Activated naive CD4-positive, alpha-beta T cell treated with anti-CD3 and anti-CD28 coated beads, Interleukin-2, amount 50 U/mL, for 24 hours (primary cell): ENCODE measurements at regions not wholly inside any gene's neighbourhood (a gene's known extent, or its start where the extent isn't known, plus 50 kb on each side); places are given as distances from the start of the nearest gene placed in this dataset.

ENCODE experiments used
- H3K27ac Mint-ChIP-seq: one replicate; pipeline ENCODE4 v1.8.0; 2021; ENCODE audit warnings: mild to moderate bottlenecking, mixed read lengths
- H3K27me3 Mint-ChIP-seq: one replicate; pipeline ENCODE4 v1.8.0; 2021; ENCODE audit warnings: mixed read lengths
- H3K36me3 Mint-ChIP-seq: one replicate; pipeline ENCODE4 v1.8.0; 2021; ENCODE audit warnings: mixed read lengths
- H3K4me1 Mint-ChIP-seq: one replicate; pipeline ENCODE4 v1.8.0; 2021; ENCODE audit warnings: mixed read lengths
- H3K4me3 Mint-ChIP-seq: one replicate; pipeline ENCODE4 v1.8.0; 2021; ENCODE audit warnings: mild to moderate bottlenecking, mixed read lengths
- H3K9me3 Mint-ChIP-seq: one replicate; pipeline ENCODE4 v1.8.0; 2021; ENCODE audit warnings: mixed read lengths

DNA sequence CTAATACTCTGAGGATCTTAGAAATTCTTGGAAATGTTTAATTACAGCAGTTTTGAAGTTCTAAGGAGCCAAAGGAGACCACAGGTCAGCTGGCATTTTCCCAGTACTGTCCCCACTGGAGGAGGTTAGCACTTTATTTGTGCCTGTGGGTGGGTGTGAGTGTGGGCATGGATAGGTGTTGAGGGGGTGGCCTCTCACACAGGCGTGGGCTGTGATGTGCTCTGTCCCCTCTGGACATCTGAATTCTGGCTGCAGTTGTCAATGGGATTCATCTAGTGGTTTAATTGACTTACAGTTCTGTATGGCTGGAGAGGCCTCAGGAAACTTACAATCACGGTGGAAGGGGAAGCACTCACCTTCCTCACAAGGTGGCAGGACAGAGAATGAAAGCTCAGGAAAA, 135.4 kb upstream of the NAMPT start:
- Mint-ChIP-seq H3K9me3 (peaks cover 8% of the 10 kb centered on the region), H3K27me3 (no peaks in the 10 kb centered on the region), H3K27ac (peak overlapping the region; percentile 44), H3K4me1 (peaks cover 58% of the 10 kb centered on the region), H3K4me3 (no peak overlapping the region), H3K36me3 (peaks cover 5% of the 10 kb centered on the region)

DNA sequence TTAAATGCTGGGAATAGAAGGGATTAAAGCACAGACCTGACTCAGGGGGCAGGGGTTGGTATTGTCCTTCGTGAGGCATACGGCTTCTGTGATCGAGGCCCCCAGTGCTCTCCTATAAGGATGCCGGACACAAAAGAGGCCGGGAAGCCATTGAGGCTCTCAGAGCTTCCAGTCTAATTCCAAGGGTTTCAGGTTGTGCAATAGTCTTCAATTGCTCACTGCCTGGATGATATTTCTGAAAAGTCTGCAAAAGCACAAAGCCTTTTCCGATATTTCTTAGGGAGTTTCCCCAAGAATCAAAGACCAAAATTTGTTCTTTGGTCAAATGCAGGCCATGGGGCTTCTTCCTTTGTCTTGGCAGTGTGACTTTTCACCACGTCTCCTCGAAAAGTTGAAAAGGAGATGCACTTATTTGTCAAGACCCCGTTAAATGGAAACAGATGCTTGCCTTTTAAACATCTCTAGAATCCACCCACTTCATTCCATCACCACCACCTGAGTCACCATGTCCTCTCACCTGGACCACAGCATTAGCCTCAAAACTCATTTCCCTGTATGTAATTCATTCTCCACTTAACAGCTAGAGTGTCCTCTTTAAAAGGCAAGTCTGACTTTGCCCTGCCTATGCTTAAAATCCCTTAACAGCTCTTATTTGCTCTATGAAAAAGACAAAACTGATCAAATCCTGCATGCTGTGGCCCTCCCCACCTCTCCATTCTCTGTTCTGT, 134.8 kb upstream of the NAMPT start:
- peak overlapping the region; percentile 44 for H3K27ac Mint-ChIP-seq
- peaks cover 5% of the 10 kb centered on the region for H3K36me3 Mint-ChIP-seq
- no peaks in the 10 kb centered on the region for H3K27me3 Mint-ChIP-seq
- H3K9me3 Mint-ChIP-seq = peaks cover 8% of the 10 kb centered on the region
- no peak overlapping the region for H3K4me3 Mint-ChIP-seq
- peaks cover 52% of the 10 kb centered on the region for H3K4me1 Mint-ChIP-seq

DNA sequence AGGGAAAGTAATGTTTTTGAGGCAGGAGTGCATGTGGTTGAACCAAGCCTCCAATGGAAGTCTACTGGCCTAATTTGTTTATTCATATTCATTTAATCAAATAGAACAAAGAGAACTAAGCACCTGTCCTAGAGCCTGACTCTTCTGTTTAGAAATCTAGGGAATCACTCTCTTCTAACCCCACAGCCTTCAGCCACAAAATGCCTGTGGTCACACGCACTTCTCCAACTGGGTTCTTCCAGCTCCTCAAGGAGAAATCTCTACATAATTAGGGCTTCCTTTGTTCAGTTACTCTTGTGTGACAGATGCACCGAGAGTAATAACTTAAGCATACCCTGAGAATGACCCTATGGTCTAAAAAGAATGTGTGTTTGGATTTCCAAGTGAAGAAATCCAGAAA, 133.7 kb upstream of the NAMPT start:
- Mint-ChIP-seq H3K27me3 (no peaks in the 10 kb centered on the region), H3K36me3 (peaks cover 5% of the 10 kb centered on the region), H3K9me3 (peaks cover 8% of the 10 kb centered on the region), H3K4me3 (no peak overlapping the region), H3K4me1 (peaks cover 41% of the 10 kb centered on the region), H3K27ac (no peak overlapping the region)

- no peaks in the 10 kb centered on the region for H3K27me3 Mint-ChIP-seq
- H3K9me3 Mint-ChIP-seq = peaks cover 8% of the 10 kb centered on the region
- H3K27ac Mint-ChIP-seq = no peak overlapping the region
- peaks cover 38% of the 10 kb centered on the region for H3K4me1 Mint-ChIP-seq
- H3K36me3 Mint-ChIP-seq = peaks cover 5% of the 10 kb centered on the region
- H3K4me3 Mint-ChIP-seq = no peak overlapping the region
These were observed 133.3 kb upstream of the NAMPT start for GRCh38 chr7:106418094-106418493.

DNA sequence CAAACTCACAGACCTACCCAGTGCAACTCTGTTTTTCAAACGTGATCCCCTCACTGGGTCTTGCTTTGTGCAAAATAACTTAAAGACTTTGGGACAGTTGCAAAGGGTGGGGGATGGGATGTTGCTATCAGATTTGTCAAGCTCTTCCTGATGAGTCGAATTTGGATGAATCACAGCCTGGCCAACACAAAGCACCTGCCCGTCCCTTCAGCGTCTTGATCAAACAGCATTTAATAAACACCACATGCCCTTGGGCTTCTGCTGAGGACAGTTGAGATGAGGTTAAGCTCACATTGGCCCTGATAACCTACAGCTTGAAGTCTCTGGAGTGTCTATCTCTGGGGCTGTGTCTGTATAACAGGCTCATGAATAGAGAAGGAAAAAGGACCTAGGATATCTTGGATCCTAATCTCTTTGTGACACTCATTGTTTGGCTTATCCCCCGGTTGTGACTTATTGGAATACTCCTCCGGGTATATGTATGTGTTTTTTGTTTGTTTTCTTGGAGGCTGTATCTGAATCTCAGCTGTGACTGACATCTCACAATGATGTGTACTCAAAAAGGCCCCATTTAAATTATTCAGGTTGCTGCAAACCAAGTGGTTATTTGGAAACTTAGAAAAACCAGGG, 132.6 kb upstream of the NAMPT start:
- H3K4me3 Mint-ChIP-seq = no peak overlapping the region
- H3K9me3 Mint-ChIP-seq = peaks cover 8% of the 10 kb centered on the region
- H3K27ac Mint-ChIP-seq = no peak overlapping the region
- no peaks in the 10 kb centered on the region for H3K27me3 Mint-ChIP-seq
- H3K36me3 Mint-ChIP-seq = peaks cover 5% of the 10 kb centered on the region
- H3K4me1 Mint-ChIP-seq = peaks cover 32% of the 10 kb centered on the region

GRCh38 chr7:106416430-106416829, 131.6 kb upstream of the NAMPT start:
- H3K27me3 Mint-ChIP-seq = peaks cover 4% of the 10 kb centered on the region
- no peak overlapping the region for H3K4me3 Mint-ChIP-seq
- peaks cover 5% of the 10 kb centered on the region for H3K36me3 Mint-ChIP-seq
- peaks cover 23% of the 10 kb centered on the region for H3K4me1 Mint-ChIP-seq
- peaks cover 8% of the 10 kb centered on the region for H3K9me3 Mint-ChIP-seq
- H3K27ac Mint-ChIP-seq = no peak overlapping the region

GRCh38 chr7:106415433-106415832, 130.7 kb upstream of the NAMPT start:
- Mint-ChIP-seq H3K4me3 (no peak overlapping the region), H3K4me1 (peaks cover 18% of the 10 kb centered on the region), H3K27ac (no peak overlapping the region), H3K9me3 (peaks cover 8% of the 10 kb centered on the region), H3K27me3 (peaks cover 8% of the 10 kb centered on the region), H3K36me3 (peaks cover 5% of the 10 kb centered on the region)

- Mint-ChIP-seq H3K4me3 (no peak overlapping the region), H3K9me3 (peaks cover 8% of the 10 kb centered on the region), H3K27me3 (peaks cover 11% of the 10 kb centered on the region)
These were observed 128.7 kb upstream of the NAMPT start for GRCh38 chr7:106413446-106413845.

GRCh38 chr7:106405697-106406141, 120.9 kb upstream of the NAMPT start:
- H3K9me3 Mint-ChIP-seq = peaks cover 6% of the 10 kb centered on the region
- H3K4me1 Mint-ChIP-seq = peaks cover 27% of the 10 kb centered on the region
- no peaks in the 10 kb centered on the region for H3K36me3 Mint-ChIP-seq
- peaks cover 7% of the 10 kb centered on the region for H3K27me3 Mint-ChIP-seq
- H3K4me3 Mint-ChIP-seq = peak overlapping the region; percentile 31
- H3K27ac Mint-ChIP-seq = peak overlapping the region; percentile 55

More at GRCh38 chr7:106413446-106413845, 128.7 kb upstream of the NAMPT start:
- Mint-ChIP-seq H3K36me3 (peaks cover 5% of the 10 kb centered on the region), H3K27ac (no peak overlapping the region), H3K4me1 (peaks cover 5% of the 10 kb centered on the region)

GRCh38 chr7:106402898-106403297, 118.1 kb upstream of the NAMPT start:
- no peaks in the 10 kb centered on the region for H3K36me3 Mint-ChIP-seq
- peaks cover 4% of the 10 kb centered on the region for H3K27me3 Mint-ChIP-seq
- H3K4me3 Mint-ChIP-seq = no peak overlapping the region
- H3K4me1 Mint-ChIP-seq = peaks cover 27% of the 10 kb centered on the region
- peaks cover 6% of the 10 kb centered on the region for H3K9me3 Mint-ChIP-seq
- H3K27ac Mint-ChIP-seq = no peak overlapping the region

DNA sequence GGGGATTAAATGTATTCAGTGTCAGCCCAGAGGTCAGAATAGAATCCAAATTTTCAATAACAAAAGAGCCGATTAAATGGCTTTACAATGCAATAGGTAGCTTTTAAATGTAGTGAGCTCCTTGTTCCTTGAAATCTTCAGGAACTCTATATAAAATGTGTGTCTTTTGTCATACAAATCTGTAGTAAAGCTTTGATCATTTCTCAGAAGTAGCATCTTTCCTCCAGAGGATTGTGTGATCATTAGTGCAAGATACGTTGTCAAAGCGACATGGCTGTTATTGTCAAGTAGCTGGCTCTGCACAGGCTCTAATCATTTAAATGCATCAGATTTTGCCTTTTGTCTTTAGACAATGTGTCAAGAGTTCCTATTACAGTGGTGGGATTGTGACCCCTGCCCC, 116.1 kb upstream of the NAMPT start:
- Mint-ChIP-seq H3K4me1 (peaks cover 20% of the 10 kb centered on the region), H3K9me3 (peaks cover 6% of the 10 kb centered on the region), H3K27ac (no peak overlapping the region), H3K27me3 (peaks cover 12% of the 10 kb centered on the region), H3K4me3 (no peak overlapping the region), H3K36me3 (no peaks in the 10 kb centered on the region)

DNA sequence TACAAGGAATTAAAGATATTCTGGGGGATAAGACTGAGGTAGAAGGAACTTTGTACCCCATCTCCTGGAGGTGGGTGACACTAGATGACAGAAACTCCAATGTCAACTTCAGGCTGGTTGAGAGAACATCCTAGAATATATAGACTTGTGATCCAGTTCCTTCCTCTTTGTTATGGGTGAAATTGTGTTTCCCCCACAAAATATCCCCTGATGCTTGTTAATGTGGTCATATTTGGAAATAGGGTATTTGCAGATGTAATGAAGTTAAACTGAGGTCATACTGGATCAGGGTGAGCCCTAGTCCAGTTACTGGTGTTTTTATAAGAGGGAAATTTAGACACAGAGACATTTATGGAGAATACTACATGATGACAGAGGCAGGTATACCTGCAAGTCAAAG, 114.0 kb upstream of the NAMPT start:
- peaks cover 6% of the 10 kb centered on the region for H3K9me3 Mint-ChIP-seq
- no peak overlapping the region for H3K4me3 Mint-ChIP-seq
- H3K36me3 Mint-ChIP-seq = no peaks in the 10 kb centered on the region
- H3K4me1 Mint-ChIP-seq = peaks cover 12% of the 10 kb centered on the region
- peaks cover 22% of the 10 kb centered on the region for H3K27me3 Mint-ChIP-seq
- no peak overlapping the region for H3K27ac Mint-ChIP-seq

DNA sequence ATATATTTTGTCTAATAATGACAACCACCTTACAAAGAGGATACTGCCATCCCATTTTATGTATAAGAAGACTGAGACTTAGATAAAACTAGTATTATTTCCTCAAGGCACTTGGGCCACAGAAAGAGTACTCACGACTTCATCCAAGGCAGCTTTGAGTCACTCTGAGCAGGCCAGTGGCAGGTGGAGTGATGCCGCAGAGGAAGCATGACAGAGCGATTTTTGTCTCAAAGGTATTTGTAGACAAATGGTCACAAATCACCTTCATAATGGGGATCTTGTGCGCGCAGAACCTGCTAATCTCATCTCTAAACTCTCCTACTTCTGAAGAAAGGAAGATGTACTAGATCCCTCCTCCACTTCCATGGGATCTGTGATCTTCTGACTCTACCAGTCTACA, 113.2 kb upstream of the NAMPT start:
- Mint-ChIP-seq H3K36me3 (no peaks in the 10 kb centered on the region), H3K27me3 (peaks cover 22% of the 10 kb centered on the region), H3K4me1 (peaks cover 6% of the 10 kb centered on the region), H3K9me3 (no peaks in the 10 kb centered on the region), H3K27ac (peak overlapping the region; percentile 63), H3K4me3 (no peak overlapping the region)

DNA sequence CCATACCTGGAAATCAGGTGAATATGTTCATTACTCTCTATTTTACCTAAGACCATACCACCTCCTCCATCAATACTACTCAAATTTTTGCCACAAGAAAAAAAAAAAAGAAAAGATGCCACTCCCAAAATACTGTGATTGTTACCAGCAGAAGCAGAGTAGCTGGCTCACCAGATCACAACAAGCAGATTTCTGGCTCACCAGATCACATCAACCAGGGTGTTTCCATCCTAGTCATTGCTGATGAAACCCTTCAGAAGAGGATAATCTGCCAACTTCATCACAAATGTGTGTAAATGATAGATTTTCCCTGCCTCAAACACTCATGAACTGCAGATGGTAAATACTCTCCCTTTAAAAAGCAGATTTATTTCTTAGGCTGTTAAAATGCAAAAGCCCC, 109.7 kb upstream of the NAMPT start:
- H3K9me3 Mint-ChIP-seq = no peaks in the 10 kb centered on the region
- H3K27ac Mint-ChIP-seq = no peak overlapping the region
- H3K4me1 Mint-ChIP-seq = peaks cover 10% of the 10 kb centered on the region
- H3K36me3 Mint-ChIP-seq = no peaks in the 10 kb centered on the region
- no peak overlapping the region for H3K4me3 Mint-ChIP-seq
- H3K27me3 Mint-ChIP-seq = peaks cover 18% of the 10 kb centered on the region

- Mint-ChIP-seq H3K9me3 (no peaks in the 10 kb centered on the region), H3K4me1 (peaks cover 10% of the 10 kb centered on the region), H3K27ac (no peak overlapping the region), H3K36me3 (no peaks in the 10 kb centered on the region), H3K4me3 (no peak overlapping the region), H3K27me3 (peaks cover 18% of the 10 kb centered on the region)
These were observed 108.9 kb upstream of the NAMPT start for GRCh38 chr7:106393564-106394251.

DNA sequence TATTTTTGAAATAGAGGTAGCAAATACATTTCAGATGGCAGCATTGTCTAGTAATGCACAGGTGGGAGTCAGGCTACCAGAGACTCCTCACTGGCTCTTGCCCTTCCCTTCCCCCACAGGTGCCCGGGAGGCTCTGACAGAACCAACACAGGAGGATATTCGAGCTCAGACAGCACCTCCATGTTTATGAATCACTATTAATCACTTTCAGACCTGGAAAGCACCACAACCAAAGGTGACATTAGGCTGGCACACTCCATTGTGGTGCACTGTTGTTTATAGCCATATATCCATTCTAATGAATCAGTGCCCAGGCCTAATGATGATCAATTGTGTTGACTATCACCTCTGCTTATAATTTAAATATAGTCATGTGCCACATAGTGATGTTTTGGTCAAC, 107.8 kb upstream of the NAMPT start:
- Mint-ChIP-seq H3K4me3 (no peak overlapping the region), H3K4me1 (peaks cover 10% of the 10 kb centered on the region), H3K9me3 (no peaks in the 10 kb centered on the region), H3K27ac (no peak overlapping the region), H3K27me3 (peaks cover 18% of the 10 kb centered on the region), H3K36me3 (no peaks in the 10 kb centered on the region)
